Nephron progenitor cell (in vitro differentiated cells): ENCODE measurements at regions not wholly inside any gene's neighbourhood (a gene's known extent, or its start where the extent isn't known, plus 50 kb on each side); places are given as distances from the start of the nearest gene placed in this dataset.

ENCODE experiments used
- DNase-seq: peaks from one replicate; pipeline ENCODE4 v3.0.0; 2021
- H3K27ac Mint-ChIP-seq: 2 replicates; pipeline ENCODE4 v1.8.0; 2021; ENCODE audit warnings: mild to moderate bottlenecking, moderate library complexity, mixed read lengths
- H3K27me3 Mint-ChIP-seq: 2 replicates; pipeline ENCODE4 v1.8.0; 2021; ENCODE audit warnings: mild to moderate bottlenecking, low read depth, mixed read lengths; ENCODE audit not compliant: poor library complexity
- H3K36me3 Mint-ChIP-seq: 2 replicates; pipeline ENCODE4 v1.8.0; 2021; ENCODE audit warnings: low read depth, mixed read lengths
- H3K4me1 Mint-ChIP-seq: 2 replicates; pipeline ENCODE4 v1.8.0; 2021; ENCODE audit warnings: mixed read lengths
- H3K4me3 Mint-ChIP-seq: 2 replicates; pipeline ENCODE4 v1.8.0; 2021; ENCODE audit warnings: mild to moderate bottlenecking, moderate library complexity, mixed read lengths
- H3K9me3 Mint-ChIP-seq: 2 replicates; pipeline ENCODE4 v1.8.0; 2021; ENCODE audit warnings: mild to moderate bottlenecking, moderate library complexity, mixed read lengths
- TF ChIP-seq, protein P1 (sequence below): fragments of 200-600 bp; sonication (generic); IDR thresholded peaks from 2 replicates; pipeline ENCODE4 v1.5.0; 2021; ENCODE audit warnings: antibody characterized with exemption

DNA sequence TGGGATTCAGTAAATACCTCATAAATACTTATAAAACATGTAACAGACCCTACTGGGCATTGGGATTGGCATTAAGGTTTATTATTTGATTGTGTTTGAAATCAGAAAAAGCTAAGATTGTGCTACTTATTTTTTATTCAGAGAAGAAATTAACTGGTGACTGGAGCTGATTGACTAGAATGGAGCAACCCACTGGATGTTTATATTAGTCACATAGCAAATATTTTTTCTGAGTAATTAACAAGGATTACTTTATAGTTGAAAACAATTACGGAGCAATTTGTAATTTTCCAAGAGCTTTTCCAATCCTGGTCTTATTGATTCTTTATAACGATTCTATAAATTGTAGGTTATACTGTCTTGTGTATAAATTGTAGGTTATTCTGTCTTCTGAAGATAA is 208.7 kb downstream of the HLX start:
- Mint-ChIP-seq H3K27me3 (peaks cover 8% of the 10 kb centered on the region), H3K27ac (no peak overlapping the region), H3K36me3 (no peaks in the 10 kb centered on the region), H3K4me3 (no peak overlapping the region), H3K4me1 (peaks cover 19% of the 10 kb centered on the region), H3K9me3 (no peaks in the 10 kb centered on the region)
- TF ChIP-seq, protein P1, sequence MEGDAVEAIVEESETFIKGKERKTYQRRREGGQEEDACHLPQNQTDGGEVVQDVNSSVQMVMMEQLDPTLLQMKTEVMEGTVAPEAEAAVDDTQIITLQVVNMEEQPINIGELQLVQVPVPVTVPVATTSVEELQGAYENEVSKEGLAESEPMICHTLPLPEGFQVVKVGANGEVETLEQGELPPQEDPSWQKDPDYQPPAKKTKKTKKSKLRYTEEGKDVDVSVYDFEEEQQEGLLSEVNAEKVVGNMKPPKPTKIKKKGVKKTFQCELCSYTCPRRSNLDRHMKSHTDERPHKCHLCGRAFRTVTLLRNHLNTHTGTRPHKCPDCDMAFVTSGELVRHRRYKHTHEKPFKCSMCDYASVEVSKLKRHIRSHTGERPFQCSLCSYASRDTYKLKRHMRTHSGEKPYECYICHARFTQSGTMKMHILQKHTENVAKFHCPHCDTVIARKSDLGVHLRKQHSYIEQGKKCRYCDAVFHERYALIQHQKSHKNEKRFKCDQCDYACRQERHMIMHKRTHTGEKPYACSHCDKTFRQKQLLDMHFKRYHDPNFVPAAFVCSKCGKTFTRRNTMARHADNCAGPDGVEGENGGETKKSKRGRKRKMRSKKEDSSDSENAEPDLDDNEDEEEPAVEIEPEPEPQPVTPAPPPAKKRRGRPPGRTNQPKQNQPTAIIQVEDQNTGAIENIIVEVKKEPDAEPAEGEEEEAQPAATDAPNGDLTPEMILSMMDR = no peak
- DNase-seq = no peak

DNA sequence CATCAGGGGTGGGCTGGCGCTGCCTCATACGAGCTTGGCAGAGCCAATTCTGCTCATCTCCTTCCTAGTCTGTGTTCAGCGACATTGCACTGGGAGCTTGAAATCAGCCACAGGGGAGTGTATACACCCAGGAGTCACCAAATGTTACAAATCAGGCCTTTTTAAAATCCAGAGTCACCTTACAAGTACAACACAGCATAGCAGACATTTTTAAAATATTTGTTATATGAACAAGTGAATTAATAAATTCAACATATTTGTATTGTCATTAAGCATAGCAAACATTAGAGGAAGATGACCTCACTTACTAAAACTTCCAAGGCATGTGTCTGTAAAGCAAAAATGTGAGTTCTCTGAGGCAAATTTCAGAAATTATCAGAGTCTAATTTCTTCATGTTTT is 210.0 kb downstream of the HLX start:
- Mint-ChIP-seq H3K27me3 (peaks cover 8% of the 10 kb centered on the region), H3K36me3 (no peaks in the 10 kb centered on the region), H3K27ac (peak overlapping the region; percentile 88), H3K9me3 (peaks cover 2% of the 10 kb centered on the region), H3K4me1 (peaks cover 25% of the 10 kb centered on the region), H3K4me3 (no peak overlapping the region)
- TF ChIP-seq, protein P1 = no peak
- no peak for DNase-seq

DNA sequence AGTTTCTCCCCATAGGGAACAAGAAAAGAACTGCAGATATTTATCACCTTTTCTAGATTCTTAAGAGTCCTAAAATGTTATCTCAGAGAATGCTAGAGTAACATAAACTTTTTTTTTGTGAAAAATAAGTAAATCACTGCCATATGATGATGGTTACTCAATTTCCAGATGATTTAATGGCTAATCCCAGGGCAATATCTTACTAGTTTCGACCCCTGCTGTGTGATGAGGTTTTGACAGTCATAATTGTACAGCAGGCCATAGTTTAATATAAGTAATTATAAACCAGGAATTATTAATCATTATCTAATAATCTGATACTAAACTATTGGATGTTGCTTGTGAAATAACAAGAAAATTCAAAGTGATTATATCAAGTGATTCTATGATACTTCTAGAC is 210.6 kb downstream of the HLX start:
- H3K4me3 Mint-ChIP-seq = no peak overlapping the region
- peaks cover 5% of the 10 kb centered on the region for H3K9me3 Mint-ChIP-seq
- TF ChIP-seq, protein P1 = no peak
- peaks cover 8% of the 10 kb centered on the region for H3K27me3 Mint-ChIP-seq
- no peak for DNase-seq
- H3K27ac Mint-ChIP-seq = no peak overlapping the region
- no peaks in the 10 kb centered on the region for H3K36me3 Mint-ChIP-seq
- peaks cover 21% of the 10 kb centered on the region for H3K4me1 Mint-ChIP-seq

DNA sequence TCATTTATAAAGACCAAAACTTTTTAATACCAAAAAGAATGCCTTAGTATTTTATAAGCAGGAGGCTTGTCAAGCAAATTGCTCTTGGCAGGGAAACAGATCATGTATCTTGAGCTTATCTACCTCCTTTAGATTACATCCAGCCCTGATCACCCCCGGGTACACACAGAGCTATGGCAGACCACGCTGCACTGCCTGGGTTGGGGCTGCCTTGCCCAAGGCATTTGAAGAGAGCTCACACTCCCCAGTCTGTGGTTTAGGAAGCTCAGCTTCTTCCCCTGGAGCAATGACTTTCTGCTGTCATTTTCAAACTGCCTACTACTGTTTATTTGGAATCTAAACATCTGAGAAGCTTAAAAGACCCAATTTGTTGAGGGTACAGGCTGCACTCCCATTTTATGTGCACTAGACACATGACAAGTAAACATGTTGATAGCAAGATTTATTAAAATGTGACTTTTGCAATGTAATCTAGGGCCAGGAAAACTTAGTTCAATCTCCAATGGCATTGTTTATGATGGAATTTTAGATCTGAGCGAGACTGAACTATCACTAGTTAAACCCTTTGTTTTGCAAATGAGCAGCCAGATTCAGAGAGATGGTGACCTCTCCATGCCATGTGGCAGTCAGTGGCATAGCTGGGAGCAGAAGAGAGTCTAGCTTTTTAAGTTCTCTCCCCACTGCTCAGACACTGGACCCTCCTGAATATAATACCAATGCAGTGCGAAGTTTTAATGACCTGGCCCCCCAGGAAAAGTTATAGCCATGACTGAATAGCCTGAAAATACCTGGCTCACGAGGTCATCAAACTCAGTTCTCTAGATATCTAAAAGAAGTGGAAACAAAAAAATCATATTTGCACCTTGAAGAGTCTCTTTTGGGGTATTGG is 214.9 kb downstream of the HLX start:
- Mint-ChIP-seq H3K36me3 (no peaks in the 10 kb centered on the region), H3K27ac (no peak overlapping the region), H3K4me1 (peaks cover 7% of the 10 kb centered on the region), H3K9me3 (peaks cover 27% of the 10 kb centered on the region), H3K27me3 (peaks cover 4% of the 10 kb centered on the region), H3K4me3 (no peak overlapping the region)
- no peak for DNase-seq
- TF ChIP-seq, protein P1 = no peak

DNA sequence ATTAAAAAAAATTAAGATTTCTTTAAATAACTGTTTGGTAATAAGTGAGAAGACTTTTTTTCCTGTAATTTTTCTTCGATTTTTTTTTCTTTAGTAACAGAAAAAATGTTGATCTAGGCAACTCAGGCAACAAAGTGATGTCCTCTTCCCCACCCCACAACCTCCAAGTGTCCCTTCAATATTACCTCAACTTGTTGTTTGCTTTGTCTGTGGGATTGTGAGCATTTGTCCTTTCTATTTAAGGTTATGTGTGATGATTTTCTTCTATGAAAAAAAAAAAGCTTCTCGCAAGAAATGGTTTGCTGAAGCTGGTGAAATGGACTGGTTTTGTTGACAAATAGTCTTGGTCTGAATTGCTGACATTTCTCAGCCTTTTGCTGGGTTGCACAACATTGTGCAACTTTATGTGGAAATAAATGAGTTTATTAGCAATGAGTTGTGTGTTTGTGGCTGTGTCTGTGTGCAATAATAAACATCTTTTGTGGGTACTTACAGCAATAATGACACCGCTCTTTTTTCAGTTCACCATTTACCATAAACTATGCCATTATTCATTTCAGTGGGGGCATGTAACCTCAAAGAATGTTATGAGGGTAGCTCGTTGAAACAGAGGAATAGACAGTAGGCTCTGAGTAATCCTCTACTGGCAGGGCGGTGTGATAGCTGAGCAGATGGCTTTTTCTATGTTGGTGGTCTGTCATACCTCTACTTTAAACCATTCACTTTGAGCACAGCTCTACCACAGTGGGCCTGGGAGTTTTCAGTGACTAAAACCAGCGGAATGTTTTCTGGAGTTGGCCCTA is 218.4 kb downstream of the HLX start:
- Mint-ChIP-seq H3K36me3 (no peaks in the 10 kb centered on the region), H3K27me3 (peaks cover 3% of the 10 kb centered on the region), H3K4me3 (no peak overlapping the region), H3K4me1 (peaks cover 11% of the 10 kb centered on the region), H3K27ac (no peak overlapping the region), H3K9me3 (peaks cover 27% of the 10 kb centered on the region)
- no peak for DNase-seq
- TF ChIP-seq, protein P1 = no peak
